B cell (primary cell): ENCODE measurements at regions not wholly inside any gene's neighbourhood (a gene's known extent, or its start where the extent isn't known, plus 50 kb on each side); places are given as distances from the start of the nearest gene placed in this dataset.

Source experiments
- ATAC-seq: fragments of 200-7000 bp; cut with Tn5 transposase; one replicate; pipeline ENCODE4 v1.10.0; 2021; ENCODE audit warnings: low read depth, mild to moderate bottlenecking, moderate number of reproducible peaks, moderate library complexity
- CTCF ChIA-PET: fragments of 350-600 bp; sonication (Branson Sonifier 250); formaldehyde crosslinking; loops from one replicate; lab custom pipeline; 2021; ENCODE audit warnings: antibody characterized with exemption, inconsistent platforms; lab: Charles Lee
- POLR2A ChIA-PET: fragments of 350-600 bp; sonication (Branson Sonifier 250); formaldehyde crosslinking; loops from one replicate; lab custom pipeline; 2021; ENCODE audit warnings: antibody characterized with exemption; lab: Charles Lee
- DNase-seq: peaks from one replicate; pipeline ENCODE4 v3.0.0; 2013
- H2AFZ ChIP-seq: 2 replicates; pipeline ENCODE4 v1.6.1; 2012; ENCODE audit warnings: mild to moderate bottlenecking, low read depth, low read length; ENCODE audit not compliant: insufficient read depth, poor library complexity, severe bottlenecking
- H3K27ac ChIP-seq, 2 donors: 1 replicate in 1 of 2; 2 replicates in 1 of 2; pipeline ENCODE4 v1.5.1; 2012 to 2013; ENCODE audit warnings: low read length in 2 of 2, mild to moderate bottlenecking in 2 of 2, moderate library complexity in 1 of 2
- H3K27me3 ChIP-seq, 4 experiments: fragments of 200-600 bp in 1 of 4; sonication (generic) in 1 of 4; replicated peaks in 1 of 4; 1 replicate in 2 of 4; 2 replicates in 2 of 4; pipeline versions ENCODE4 v1.6.1 to v1.7.0; 2013 to 2016; ENCODE audit warnings: low read length in 3 of 4, mild to moderate bottlenecking in 2 of 4, mixed read lengths in 1 of 4, moderate library complexity in 1 of 4; ENCODE audit not compliant: insufficient read depth in 4 of 4, control insufficient read depth in 3 of 4; ENCODE audit errors: control extremely low read depth in 1 of 4
- H3K36me3 ChIP-seq, 2 experiments: replicated peaks in 1 of 2; 1 replicate in 1 of 2; 2 replicates in 1 of 2; pipeline versions ENCODE4 v1.6.1 to v1.7.1; 2013; ENCODE audit warnings: low read length in 1 of 2; ENCODE audit not compliant: insufficient read depth in 2 of 2, control insufficient read depth in 1 of 2; ENCODE audit errors: control extremely low read depth in 1 of 2, extremely low read depth in 1 of 2
- H3K4me1 ChIP-seq, 2 donors: fragments of 200-600 bp in 1 of 2; sonication (generic) in 1 of 2; 1 replicate in 1 of 2; 2 replicates in 1 of 2; pipeline versions ENCODE4 v1.5.1 to v1.6.1; 2013 to 2017; ENCODE audit warnings: low read length in 2 of 2; ENCODE audit not compliant: control insufficient read depth in 2 of 2, insufficient read depth in 2 of 2
- H3K4me2 ChIP-seq: replicated peaks from 2 replicates; pipeline ENCODE3; 2012; ENCODE audit warnings: mild to moderate bottlenecking, low read depth, low read length; ENCODE audit not compliant: poor library complexity, severe bottlenecking
- H3K4me3 ChIP-seq, 5 experiments: fragments of 200-600 bp in 1 of 5; sonication (generic) in 1 of 5; 1 replicate in 3 of 5; 2 replicates in 2 of 5; pipeline versions ENCODE4 v1.5.1 to v1.7.0; 2011 to 2016; ENCODE audit warnings: low read length in 4 of 5, mild to moderate bottlenecking in 4 of 5, low read depth in 2 of 5, control low read depth in 1 of 5, moderate library complexity in 1 of 5; ENCODE audit not compliant: insufficient read depth in 1 of 5; ENCODE audit errors: control extremely low read depth in 1 of 5, extremely low read depth in 1 of 5
- H3K79me2 ChIP-seq: fragments of 200-600 bp; sonication (generic); one replicate; pipeline ENCODE4 v1.6.0; 2016; ENCODE audit warnings: low read length; ENCODE audit not compliant: control insufficient read depth, insufficient read depth
- H3K9ac ChIP-seq: fragments of 200-600 bp; sonication (generic); 2 replicates; pipeline ENCODE4 v1.6.1; 2017; ENCODE audit warnings: mild to moderate bottlenecking, low read length, moderate library complexity
- H3K9me3 ChIP-seq, 3 donors: one replicate each; pipeline versions ENCODE4 v1.6.1 to v1.7.1; 2013; ENCODE audit warnings: low read length in 2 of 3; ENCODE audit not compliant: control insufficient read depth in 2 of 3, insufficient read depth in 1 of 3; ENCODE audit errors: control extremely low read depth in 1 of 3
- H4K20me1 ChIP-seq: 2 replicates; pipeline ENCODE4 v1.6.0; 2012; ENCODE audit warnings: mild to moderate bottlenecking, low read length; ENCODE audit not compliant: insufficient read depth, control insufficient read depth, poor library complexity, severe bottlenecking
- H3K27ac Mint-ChIP-seq: one replicate; pipeline ENCODE4 v1.8.0; 2021; ENCODE audit warnings: mixed read lengths
- H3K27me3 Mint-ChIP-seq: one replicate; pipeline ENCODE4 v1.8.0; 2021; ENCODE audit warnings: mixed read lengths
- H3K4me1 Mint-ChIP-seq: one replicate; pipeline ENCODE4 v1.8.0; 2021; ENCODE audit warnings: mixed read lengths
- H3K4me3 Mint-ChIP-seq: one replicate; pipeline ENCODE4 v1.8.0; 2021; ENCODE audit warnings: mixed read lengths
- H3K9me3 Mint-ChIP-seq: one replicate; pipeline ENCODE4 v1.8.0; 2022; ENCODE audit warnings: mixed read lengths; ENCODE audit not compliant: insufficient read depth
- EZH2 ChIP-seq: IDR thresholded peaks from 2 replicates; pipeline ENCODE4 v1.6.1; 2012; ENCODE audit warnings: borderline replicate concordance, low read depth, mild to moderate bottlenecking, moderate library complexity, low read length; ENCODE audit not compliant: insufficient read depth, poor library complexity, severe bottlenecking
- WGBS: methylation state at CpG from one replicate; pipeline ENCODE4 v1.1.5; 2013; ENCODE audit warnings: missing lambda C conversion rate; ENCODE audit not compliant: insufficient coverage; 5-methylcytosine and 5-hydroxymethylcytosine counted together
- intact Hi-C: fragments of 100-400 bp; cut with micrococcal nuclease; formaldehyde crosslinking; loops from one replicate; pipeline ENCODE4 v1.10.0; 2022
- TF ChIP-seq, protein P1 (sequence below): fragments of 200-600 bp; IDR thresholded peaks from one replicate; pipeline ENCODE4 v1.8.0; 2022; ENCODE audit warnings: antibody characterized with exemption, mild to moderate bottlenecking

DNA sequence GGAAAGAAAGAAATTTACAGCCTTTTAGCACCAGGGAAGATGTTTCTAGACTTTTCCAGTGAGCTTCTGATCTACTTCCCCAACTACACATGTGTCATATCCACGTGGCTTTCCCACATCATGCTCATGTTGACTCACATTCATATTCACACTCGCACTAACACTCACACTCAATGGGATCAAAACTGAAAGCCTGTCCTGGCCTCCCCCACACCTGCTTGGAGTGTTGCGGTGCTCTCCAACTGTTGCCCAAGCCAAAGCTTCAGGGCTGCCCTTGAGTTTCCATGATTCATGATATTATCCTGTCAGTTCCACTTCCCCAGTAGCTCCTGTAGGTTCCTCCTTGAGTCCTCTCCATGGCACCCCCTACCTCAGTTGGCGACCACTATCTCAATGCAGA, 444.4 kb downstream of the GATA3 start:
- ATAC-seq (no peak), DNase-seq (no peak)
- H3K4me3 ChIP-seq, result no peak overlapping the region
- no peaks in the 10 kb centered on the region for H3K79me2 ChIP-seq
- Mint-ChIP-seq H3K4me3 (no peak overlapping the region), H3K9me3 (no peaks in the 10 kb centered on the region), H3K4me1 (no peaks in the 10 kb centered on the region), H3K27ac (no peak overlapping the region), H3K27me3 (no peaks in the 10 kb centered on the region)
- H3K4me1 ChIP-seq, result no peaks in the 10 kb centered on the region
- no peak overlapping the region for H2AFZ ChIP-seq
- CTCF ChIA-PET, result no interaction called here
- WGBS, result 79% methylated on average over 3 of the region's 4 CpGs
- TF ChIP-seq, protein P1, sequence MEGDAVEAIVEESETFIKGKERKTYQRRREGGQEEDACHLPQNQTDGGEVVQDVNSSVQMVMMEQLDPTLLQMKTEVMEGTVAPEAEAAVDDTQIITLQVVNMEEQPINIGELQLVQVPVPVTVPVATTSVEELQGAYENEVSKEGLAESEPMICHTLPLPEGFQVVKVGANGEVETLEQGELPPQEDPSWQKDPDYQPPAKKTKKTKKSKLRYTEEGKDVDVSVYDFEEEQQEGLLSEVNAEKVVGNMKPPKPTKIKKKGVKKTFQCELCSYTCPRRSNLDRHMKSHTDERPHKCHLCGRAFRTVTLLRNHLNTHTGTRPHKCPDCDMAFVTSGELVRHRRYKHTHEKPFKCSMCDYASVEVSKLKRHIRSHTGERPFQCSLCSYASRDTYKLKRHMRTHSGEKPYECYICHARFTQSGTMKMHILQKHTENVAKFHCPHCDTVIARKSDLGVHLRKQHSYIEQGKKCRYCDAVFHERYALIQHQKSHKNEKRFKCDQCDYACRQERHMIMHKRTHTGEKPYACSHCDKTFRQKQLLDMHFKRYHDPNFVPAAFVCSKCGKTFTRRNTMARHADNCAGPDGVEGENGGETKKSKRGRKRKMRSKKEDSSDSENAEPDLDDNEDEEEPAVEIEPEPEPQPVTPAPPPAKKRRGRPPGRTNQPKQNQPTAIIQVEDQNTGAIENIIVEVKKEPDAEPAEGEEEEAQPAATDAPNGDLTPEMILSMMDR, result no peak
- TF ChIP-seq EZH2, result no peak
- no peak overlapping the region for H3K4me2 ChIP-seq
- POLR2A ChIA-PET, result no interaction called here
- H3K36me3 ChIP-seq, result no peaks in the 10 kb centered on the region
- H3K27me3 ChIP-seq, result no peaks in the 10 kb centered on the region
- no peak overlapping the region for H3K9ac ChIP-seq
- intact Hi-C loops, result no loop called here
- H3K9me3 ChIP-seq, result no peaks in the 10 kb centered on the region
- no peaks in the 10 kb centered on the region for H4K20me1 ChIP-seq
- no peak overlapping the region for H3K27ac ChIP-seq

DNA sequence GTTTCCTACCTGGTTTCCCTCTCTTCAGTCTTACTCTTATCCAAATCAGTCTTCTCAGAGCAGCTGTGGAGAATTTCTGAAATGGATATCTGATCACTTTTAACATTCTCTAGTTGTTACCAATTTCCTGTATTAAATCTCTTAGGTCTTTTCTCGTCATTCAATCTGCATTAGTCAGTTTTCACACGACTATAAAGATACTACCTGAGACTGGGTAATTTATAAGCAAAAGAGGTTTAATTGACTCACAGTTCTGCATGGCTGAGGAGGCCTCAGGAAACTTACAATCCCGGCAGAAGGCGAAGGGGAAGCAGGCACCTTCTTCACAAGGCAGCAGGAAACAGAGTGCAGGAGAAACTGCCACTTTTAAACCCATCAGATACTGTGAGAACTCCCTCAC, 444.8 kb downstream of the GATA3 start:
- no peak overlapping the region for H2AFZ ChIP-seq
- H3K27ac Mint-ChIP-seq, result no peak overlapping the region

More for the DNA sequence above, 444.8 kb downstream of the GATA3 start:
- ATAC-seq (no peak), DNase-seq (no peak)
- Histone ChIP-seq H3K4me2 (no peak overlapping the region), H3K4me3 (no peak overlapping the region), H3K9ac (no peak overlapping the region), H4K20me1 (no peaks in the 10 kb centered on the region), H3K79me2 (no peaks in the 10 kb centered on the region), H3K9me3 (no peaks in the 10 kb centered on the region), H3K27ac (no peak overlapping the region), H3K27me3 (no peaks in the 10 kb centered on the region), H3K36me3 (no peaks in the 10 kb centered on the region), H3K4me1 (no peaks in the 10 kb centered on the region)
- H3K9me3 Mint-ChIP-seq, result no peaks in the 10 kb centered on the region
- WGBS, result 83% methylated on average over 2 of the region's 4 CpGs
- ChIA-PET POLR2A (no interaction called here), CTCF (no interaction called here)
- H3K4me1 Mint-ChIP-seq, result no peaks in the 10 kb centered on the region
- H3K4me3 Mint-ChIP-seq, result no peak overlapping the region
- no peaks in the 10 kb centered on the region for H3K27me3 Mint-ChIP-seq
- intact Hi-C loops, result no loop called here
- TF ChIP-seq EZH2, result no peak
- TF ChIP-seq, protein P1, result no peak
